ENCODE measurements at regions not wholly inside any gene's neighbourhood (a gene's known extent, or its start where the extent isn't known, plus 50 kb on each side); places are given as distances from the start of the nearest gene placed in this dataset.

GRCh38 chr7:115694424-115694823 is 336.1 kb downstream of the TFEC start:
- TF ChIP-seq POLR2A (IDR thresholded peaks at IDR 0.05; ENCODE audit: low read length) (no peak), GATA1 (IDR thresholded peaks at IDR 0.05; ENCODE audit: low read depth, low read length) (no peak)

All from erythroblast (primary cell).